ENCODE measurements at regions not wholly inside any gene's neighbourhood (a gene's known extent, or its start where the extent isn't known, plus 50 kb on each side); places are given as distances from the start of the nearest gene placed in this dataset.

DNA sequence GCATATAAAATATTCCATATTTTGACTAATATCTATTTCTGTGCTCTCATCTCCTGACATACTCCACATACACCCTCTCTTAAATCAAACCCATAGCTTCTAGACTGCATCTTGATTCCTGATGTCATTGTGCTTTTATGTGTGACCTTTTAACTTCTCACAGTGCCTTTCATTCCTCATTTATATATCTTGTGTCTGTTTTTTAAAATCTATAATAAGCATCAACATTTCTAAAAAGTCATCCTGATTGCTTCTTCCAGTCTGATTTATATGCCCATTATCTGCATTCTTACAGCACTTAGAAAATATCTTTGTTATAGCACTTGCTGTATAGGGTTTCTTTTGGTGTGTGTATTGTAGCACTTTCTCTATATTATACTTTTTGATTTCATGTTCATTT lies 190.1 kb upstream of the ITM2A start:
- TF ChIP-seq POLR2A (IDR thresholded peaks at IDR 0.05; ENCODE audit: low read depth, low read length) (no peak), POLR2AphosphoS5 (IDR thresholded peaks at IDR 0.05; ENCODE audit: low read depth, low read length) (no peak), SPI1 (IDR thresholded peaks at IDR 0.05; ENCODE audit: low read depth, low read length) (no peak), TAF1 (IDR thresholded peaks at IDR 0.05; ENCODE audit: low read depth, low read length) (no peak), PAX5 (IDR thresholded peaks at IDR 0.05; ENCODE audit: insufficient read depth, low read length, severe bottlenecking) (no peak)

Data from GM12891 (cell line).